Esophagus mucosa (tissue), 1 donor: ENCODE measurements at regions not wholly inside any gene's neighbourhood (a gene's known extent, or its start where the extent isn't known, plus 50 kb on each side); places are given as distances from the start of the nearest gene placed in this dataset.

ENCODE experiments used
- ATAC-seq: fragments of 200-7000 bp; cut with Tn5 transposase; one replicate; pipeline ENCODE4 v1.9.1; 2020
- donor health status: DM: yes; HTN: yes; CAD: no.

DNA sequence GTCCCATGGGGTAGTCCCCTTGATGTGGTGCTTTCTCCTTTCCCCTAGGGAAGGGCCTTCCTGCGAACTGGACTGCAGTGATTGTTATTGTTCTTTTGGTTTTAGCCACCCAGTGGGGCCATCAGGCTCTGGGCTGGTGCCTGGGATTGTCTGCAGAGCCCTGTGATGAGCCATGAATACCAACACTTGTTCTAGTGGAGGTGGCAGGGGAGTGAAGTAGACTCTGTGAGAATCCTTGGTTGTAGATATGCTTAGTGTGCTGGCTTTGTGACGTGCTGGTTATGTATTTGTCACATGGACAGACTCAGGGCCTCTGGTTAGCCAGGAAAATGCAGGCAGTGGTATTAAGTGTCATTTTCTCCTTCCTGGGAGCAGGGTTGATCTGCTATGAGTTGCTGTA lies 51.8 kb upstream of the NDUFB4 start:
- no peak for ATAC-seq

DNA sequence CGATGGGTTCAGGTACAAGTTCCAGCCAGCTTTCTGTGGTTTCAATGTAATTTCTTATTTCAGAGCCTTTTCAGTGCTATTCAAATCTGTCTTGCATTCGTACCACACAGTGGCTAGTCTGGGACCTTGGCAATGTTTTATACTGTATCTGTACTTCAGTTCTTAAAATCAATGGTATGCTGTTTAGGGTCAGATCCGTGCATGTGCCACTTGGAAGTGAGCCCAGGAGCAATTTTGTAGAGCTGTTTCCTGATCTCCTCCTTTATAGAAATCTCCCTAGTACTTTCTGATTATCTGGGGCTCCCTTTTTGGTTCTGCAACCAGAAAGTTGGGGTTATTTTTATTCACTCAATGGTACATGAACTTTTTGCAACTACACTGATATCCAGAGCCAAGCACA lies 59.5 kb upstream of the NDUFB4 start:
- no peak for ATAC-seq

DNA sequence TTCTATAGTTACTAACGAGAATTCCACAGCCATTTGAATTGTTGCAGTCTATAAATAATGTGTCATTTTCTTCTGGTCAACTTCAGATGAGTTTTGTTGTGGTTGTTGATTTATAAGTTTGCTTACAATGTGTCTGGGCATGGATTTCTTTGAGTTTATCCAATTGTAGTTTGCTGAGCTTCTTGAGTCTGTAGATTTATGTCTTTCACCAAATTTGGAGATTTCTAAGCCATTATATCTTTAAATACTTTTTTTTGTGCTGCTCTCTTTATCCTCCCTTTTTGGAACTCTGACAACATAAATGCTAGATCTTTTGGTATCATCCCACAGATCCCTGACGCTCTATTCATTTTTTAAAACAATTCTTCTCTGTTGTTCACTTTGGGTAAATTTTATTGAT lies 63.2 kb upstream of the NDUFB4 start:
- ATAC-seq, result no peak

DNA sequence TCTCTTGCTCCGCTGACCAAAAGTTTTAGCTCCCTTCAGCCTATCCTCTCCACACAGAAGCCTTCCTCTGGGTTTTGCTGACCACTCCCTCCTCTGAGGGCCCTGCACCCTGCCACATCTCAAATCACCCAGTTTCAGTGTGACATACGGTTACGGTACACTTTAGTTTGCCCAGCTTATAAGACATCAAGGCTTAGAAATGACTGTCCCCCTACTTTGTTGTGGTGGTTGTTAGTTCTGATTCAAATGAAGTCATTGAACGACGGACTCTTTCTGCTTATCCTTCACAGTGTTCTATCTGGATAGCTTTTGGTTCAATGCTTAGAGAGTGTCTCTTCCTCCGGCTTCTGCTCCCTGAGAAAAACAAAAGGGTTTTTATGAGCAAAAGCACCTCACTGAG lies 68.0 kb upstream of the NDUFB4 start:
- ATAC-seq, result no peak

GRCh38 chr3:120526011-120526870 lies 69.9 kb upstream of the NDUFB4 start:
- no peak for ATAC-seq

- no peak for ATAC-seq
Measured at GRCh38 chr3:120524171-120524923, 71.8 kb upstream of the NDUFB4 start.

DNA sequence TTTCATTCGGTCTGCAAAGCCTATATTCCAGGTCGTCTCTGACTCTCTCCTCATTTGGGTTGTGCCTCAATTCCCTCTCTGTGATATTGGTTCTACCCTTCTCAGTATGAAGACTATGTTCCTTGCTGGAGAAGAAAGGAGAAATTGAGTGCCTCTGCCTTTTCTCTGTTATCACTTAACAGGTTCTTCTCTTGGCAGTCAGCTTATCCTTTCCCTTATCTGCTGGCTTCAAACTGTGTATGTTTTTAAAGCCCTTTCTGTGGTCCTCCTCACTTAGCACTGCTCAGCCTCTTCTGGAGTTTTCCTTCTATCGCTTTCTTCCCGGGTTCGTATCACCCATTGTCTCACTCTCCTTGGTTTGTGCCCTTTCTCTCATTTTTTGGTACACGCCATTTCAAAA lies 65.3 kb upstream of the FSTL1 start:
- ATAC-seq, result no peak

GRCh38 chr3:120512655-120513054 lies 61.9 kb upstream of the FSTL1 start:
- ATAC-seq, result no peak

DNA sequence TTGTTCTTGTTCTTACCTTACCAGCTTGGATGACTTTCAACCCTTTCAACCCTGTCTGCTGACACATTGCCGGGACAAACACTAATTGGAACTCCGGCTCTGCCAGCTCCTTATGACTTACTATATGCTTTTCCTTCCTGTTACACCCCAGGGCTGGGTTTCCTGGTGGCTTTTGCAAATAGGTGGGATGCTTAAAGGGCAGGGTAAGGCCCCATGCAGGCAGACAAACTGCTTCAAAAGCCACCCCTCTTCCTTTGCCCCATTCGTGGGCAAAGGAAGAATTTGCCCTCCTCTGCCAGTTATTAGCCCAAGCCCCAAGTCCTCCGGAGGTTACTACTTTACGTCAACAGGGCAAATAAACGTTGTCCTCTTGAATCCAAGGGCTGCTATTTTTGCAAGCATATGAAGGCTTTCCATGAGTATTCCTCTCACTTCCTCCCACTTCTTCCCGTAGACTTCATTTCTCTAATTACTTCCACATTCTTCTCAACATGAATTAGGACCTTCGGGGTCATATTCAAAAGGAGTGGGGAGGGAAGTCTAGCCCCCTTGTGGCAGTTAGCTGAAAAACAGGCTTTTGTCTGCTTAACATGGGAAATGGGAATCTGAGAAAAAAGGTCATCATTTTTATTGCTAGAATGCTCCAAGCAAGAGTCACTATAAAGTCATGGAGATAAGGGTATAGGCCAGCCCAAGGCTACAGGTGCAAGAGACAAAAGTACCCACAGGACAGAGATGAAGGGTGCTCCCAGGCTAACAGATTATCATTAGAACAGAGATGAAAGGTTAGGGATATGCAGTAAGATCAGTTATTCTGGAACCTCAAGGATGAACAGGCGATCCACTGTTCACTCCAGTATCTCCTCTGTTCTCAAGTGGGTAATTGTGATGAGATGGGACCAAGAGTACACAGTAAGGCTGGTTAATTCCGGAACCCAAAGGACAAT lies 56.3 kb upstream of the FSTL1 start:
- peak; percentile 68 for ATAC-seq

- no peak for ATAC-seq
Measured at GRCh38 chr3:120506076-120506827, 55.5 kb upstream of the FSTL1 start.

GRCh38 chr3:120503727-120504616 lies 53.2 kb upstream of the FSTL1 start:
- no peak for ATAC-seq

DNA sequence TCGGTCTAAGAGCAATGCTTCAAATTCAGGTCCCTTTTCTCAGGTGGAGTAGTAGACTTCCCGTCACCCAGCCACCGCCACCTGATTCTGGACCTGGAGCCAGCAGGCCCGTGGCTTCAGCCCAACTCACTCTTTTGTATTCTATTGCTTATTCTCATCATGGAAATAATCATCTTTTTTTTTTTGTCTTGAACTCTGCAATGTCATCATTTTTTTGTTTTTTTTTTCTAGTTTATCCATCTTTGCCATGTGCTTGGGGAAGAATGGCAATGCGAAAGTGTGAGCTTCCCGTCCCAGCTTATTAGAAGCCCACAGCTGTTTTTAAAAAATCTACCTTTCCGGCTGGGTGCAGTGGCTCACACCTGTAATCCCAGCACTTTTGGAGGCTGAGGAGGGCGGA lies 51.3 kb upstream of the FSTL1 start:
- ATAC-seq, result no peak
